SK-N-SH (cell line): ENCODE measurements at regions not wholly inside any gene's neighbourhood (a gene's known extent, or its start where the extent isn't known, plus 50 kb on each side); places are given as distances from the start of the nearest gene placed in this dataset.

Experiments
- CTCF ChIA-PET: fragments of 300-600, 350-600 bp; formaldehyde crosslinking; extraction: SDS; loops from one replicate; lab custom pipeline; 2021; lab: Yijun Ruan, JAX
- POLR2A ChIA-PET: fragments of 350-600 bp; sonication (Branson Sonifier 250); formaldehyde crosslinking; extraction: SDS; loops from one replicate; lab custom pipeline; 2020; ENCODE audit warnings: antibody characterized with exemption, inconsistent platforms; lab: Yijun Ruan, JAX
- DNase-seq: peaks from one replicate; pipeline ENCODE4 v3.0.0; 2012
- H2AFZ ChIP-seq: fragments of 200-600 bp; sonication (generic); 2 replicates; pipeline ENCODE4 v1.8.1; 2016; ENCODE audit warnings: antibody characterized with exemption, mild to moderate bottlenecking, low read depth
- H3F3A ChIP-seq: fragments of 200-600 bp; sonication (generic); replicated peaks from 2 replicates; pipeline ENCODE3; 2016; ENCODE audit warnings: antibody characterized with exemption, mild to moderate bottlenecking; ENCODE audit not compliant: insufficient read depth
- H3K27ac ChIP-seq, 2 experiments: fragments of 200-500 bp in 1 of 2; fragments of 200-600 bp in 1 of 2; sonication (Bioruptor generic) in 1 of 2; sonication (generic), shearing (Covaris generic) in 1 of 2; 2 replicates each; pipeline versions ENCODE4 v1.5.1 to v1.6.1; 2014 to 2016; ENCODE audit warnings: low read depth in 2 of 2, inconsistent platforms in 1 of 2, low read length in 1 of 2, mild to moderate bottlenecking in 1 of 2, mixed read lengths in 1 of 2
- H3K27me3 ChIP-seq: fragments of 200-600 bp; sonication (generic), shearing (Covaris generic); 2 replicates; pipeline ENCODE4 v1.6.1; 2016; ENCODE audit warnings: mixed run types; ENCODE audit not compliant: insufficient read depth
- H3K36me3 ChIP-seq, 2 experiments: fragments of 200-500 bp in 1 of 2; fragments of 200-600 bp in 1 of 2; sonication (Bioruptor generic) in 1 of 2; sonication (generic) in 1 of 2; replicated peaks in 1 of 2; 2 replicates each; pipeline versions ENCODE3 to v1.5.1; 2014 to 2016; ENCODE audit warnings: low read length in 1 of 2, mild to moderate bottlenecking in 1 of 2; ENCODE audit not compliant: insufficient read depth in 2 of 2, control insufficient read depth in 1 of 2
- H3K4me1 ChIP-seq, 2 experiments: fragments of 200-500 bp in 1 of 2; fragments of 200-600 bp in 1 of 2; sonication (Bioruptor generic) in 1 of 2; sonication (generic), shearing (Covaris generic) in 1 of 2; 2 replicates each; pipeline versions ENCODE4 v1.5.1 to v1.6.1; 2014 to 2016; ENCODE audit warnings: low read depth in 1 of 2, low read length in 1 of 2, mixed run types in 1 of 2; ENCODE audit not compliant: insufficient read depth in 2 of 2, control insufficient read depth in 1 of 2
- H3K4me2 ChIP-seq: fragments of 200-600 bp; sonication (generic), shearing (Covaris generic); 2 replicates; pipeline ENCODE4 v1.6.1; 2017; ENCODE audit warnings: mixed run types
- H3K4me3 ChIP-seq, 2 experiments: fragments of 200-500 bp in 1 of 2; fragments of 200-600 bp in 1 of 2; sonication (Bioruptor generic) in 1 of 2; sonication (generic), shearing (Covaris generic) in 1 of 2; 2 replicates each; pipeline versions ENCODE4 v1.5.1 to v1.8.1; 2014 to 2016; ENCODE audit warnings: low read depth in 2 of 2, inconsistent platforms in 1 of 2, low read length in 1 of 2, mild to moderate bottlenecking in 1 of 2, mixed read lengths in 1 of 2, moderate library complexity in 1 of 2
- H3K79me2 ChIP-seq: fragments of 200-600 bp; sonication (generic); 2 replicates; pipeline ENCODE4 v1.8.1; 2017; ENCODE audit warnings: mild to moderate bottlenecking; ENCODE audit not compliant: insufficient read depth
- H3K9ac ChIP-seq: fragments of 200-600 bp; sonication (generic); 2 replicates; pipeline ENCODE4 v1.6.1; 2017; ENCODE audit warnings: mixed run types
- H3K9me2 ChIP-seq: fragments of 200-600 bp; sonication (generic); 2 replicates; pipeline ENCODE4 v1.6.1; 2017; ENCODE audit warnings: mixed run types
- H3K9me3 ChIP-seq: fragments of 200-600 bp; sonication (generic); 2 replicates; pipeline ENCODE4 v1.6.1; 2017; ENCODE audit warnings: mixed run types, mild to moderate bottlenecking, moderate library complexity
- H4K20me1 ChIP-seq: fragments of 200-600 bp; sonication (generic); 2 replicates; pipeline ENCODE4 v1.6.1; 2017; ENCODE audit warnings: mild to moderate bottlenecking, mixed run types; ENCODE audit not compliant: insufficient read depth
- ELF1 ChIP-seq: IDR thresholded peaks from 2 replicates; pipeline ENCODE4 v1.4.0; 2012
- EP300 ChIP-seq, 2 experiments: IDR thresholded peaks; 2 replicates each; pipeline versions ENCODE4 v1.4.0 to v1.6.1; 2012; ENCODE audit warnings: borderline replicate concordance in 1 of 2, low read depth in 1 of 2, low read length in 1 of 2
- EZH2phosphoT487 ChIP-seq: fragments of 200-600 bp; sonication (generic); IDR thresholded peaks from 2 replicates; pipeline ENCODE4 v1.6.1; 2017; ENCODE audit warnings: low read depth, mixed run types, mild to moderate bottlenecking, antibody characterized with exemption, moderate library complexity, borderline replicate concordance
- FOXM1 ChIP-seq: IDR thresholded peaks from 2 replicates; pipeline ENCODE4 v1.4.0; 2012; ENCODE audit warnings: low read depth, mild to moderate bottlenecking
- GABPA ChIP-seq: IDR thresholded peaks from 2 replicates; pipeline ENCODE4 v1.4.0; 2012; ENCODE audit warnings: low read depth, mild to moderate bottlenecking
- NFIC ChIP-seq: IDR thresholded peaks from 2 replicates; pipeline ENCODE4 v1.4.0; 2012; ENCODE audit warnings: borderline replicate concordance
- RCOR1 ChIP-seq: fragments of 150-350 bp; IDR thresholded peaks from 2 replicates; pipeline ENCODE4 v1.6.1; 2017; ENCODE audit warnings: antibody characterized with exemption, low read length
- REST ChIP-seq: IDR thresholded peaks from 2 replicates; pipeline ENCODE4 v1.6.1; 2012; ENCODE audit warnings: mild to moderate bottlenecking, low read depth, low read length, moderate library complexity
- RXRA ChIP-seq: IDR thresholded peaks from 2 replicates; pipeline ENCODE4 v1.4.0; 2012; ENCODE audit warnings: low read depth, mild to moderate bottlenecking, borderline replicate concordance
- TAF1 ChIP-seq: IDR thresholded peaks from 2 replicates; pipeline ENCODE4 v1.6.1; 2012; ENCODE audit warnings: low read depth, mild to moderate bottlenecking, low read length, moderate library complexity, borderline replicate concordance
- TEAD4 ChIP-seq: IDR thresholded peaks from 2 replicates; pipeline ENCODE4 v1.4.0; 2012; ENCODE audit warnings: mild to moderate bottlenecking, borderline replicate concordance; ENCODE audit not compliant: insufficient read depth
- USF1 ChIP-seq: IDR thresholded peaks from 2 replicates; pipeline ENCODE4 v1.4.0; 2012; ENCODE audit warnings: low read depth, borderline replicate concordance
- ZBTB33 ChIP-seq: IDR thresholded peaks from 2 replicates; pipeline ENCODE4 v1.4.0; 2012; ENCODE audit warnings: low read depth, borderline replicate concordance
- WGBS: methylation state at CpG from one replicate; pipeline ENCODE4 v1.1.6; 2017; ENCODE audit warnings: low lambda C conversion rate; 5-methylcytosine and 5-hydroxymethylcytosine counted together
- TF ChIP-seq, protein P1 (sequence below): fragments of 150-350 bp; IDR thresholded peaks from 2 replicates; pipeline ENCODE4 v1.6.1; 2017; ENCODE audit warnings: antibody characterized with exemption, low read length, low read depth, borderline replicate concordance
- TF ChIP-seq, protein P2 (sequence below): fragments of 150-350 bp; IDR thresholded peaks from 2 replicates; pipeline ENCODE4 v1.6.1; 2016; ENCODE audit warnings: mild to moderate bottlenecking, low read depth, low read length
- TF ChIP-seq, protein P3 (sequence below): fragments of 200-600 bp; sonication (generic); IDR thresholded peaks from 2 replicates; pipeline ENCODE4 v1.6.1; 2017; ENCODE audit warnings: antibody characterized with exemption, mild to moderate bottlenecking, moderate library complexity
- TF ChIP-seq, protein P4 (sequence below): IDR thresholded peaks from 2 replicates; pipeline ENCODE4; 2012

DNA sequence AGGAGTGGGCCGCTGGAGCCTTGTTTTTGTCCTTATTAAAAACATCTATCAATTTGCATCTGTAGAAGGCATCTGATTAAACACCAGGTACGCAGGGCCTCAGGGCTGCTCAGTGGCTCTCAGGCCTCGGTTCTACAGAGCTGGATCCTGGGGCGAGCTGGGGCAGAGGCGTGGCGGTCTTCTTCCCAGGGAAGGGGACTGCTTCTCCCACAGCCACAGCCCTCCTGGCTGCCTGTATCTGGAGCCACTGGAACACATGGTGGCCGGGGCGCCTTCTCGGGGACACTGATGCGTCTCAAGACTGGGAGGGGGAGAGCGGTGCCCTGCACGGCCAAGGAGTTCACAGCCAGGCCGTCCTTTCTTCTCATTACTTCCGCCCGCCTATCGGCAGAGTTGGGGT, 1178.2 kb downstream of the BRD1 start:
- Histone ChIP-seq H3K9me3 (no peaks in the 10 kb centered on the region), H3K4me2 (no peak overlapping the region), H3K4me1 (peaks cover 0 to 3% of the 10 kb centered on the region in 2 experiments; a peak in 1 of 4 replicates), H3K79me2 (no peaks in the 10 kb centered on the region), H3K4me3 (no peak overlapping the region), H3K27me3 (no peaks in the 10 kb centered on the region), H3K9ac (no peak overlapping the region), H2AFZ (no peak overlapping the region), H3F3A (no peaks in the 10 kb centered on the region), H3K27ac (no peak overlapping the region; a peak in 1 of 4 replicates), H4K20me1 (no peaks in the 10 kb centered on the region), H3K9me2 (no peaks in the 10 kb centered on the region), H3K36me3 (no peaks in the 10 kb centered on the region)
- WGBS = 29% methylated on average over 8 of the region's 16 CpGs
- TF ChIP-seq EP300 (IDR thresholded peaks at IDR 0.05; ENCODE audit: borderline replicate concordance in 1 of 2, low read depth in 1 of 2, low read length in 1 of 2) (no peak), ZBTB33 (no peak), ELF1 (no peak), RXRA (no peak), GABPA (no peak), TEAD4 (no peak), RCOR1 (no peak), EZH2phosphoT487 (no peak), TAF1 (no peak), REST (no peak), FOXM1 (no peak), USF1 (no peak), NFIC (no peak)
- TF ChIP-seq, protein P1, sequence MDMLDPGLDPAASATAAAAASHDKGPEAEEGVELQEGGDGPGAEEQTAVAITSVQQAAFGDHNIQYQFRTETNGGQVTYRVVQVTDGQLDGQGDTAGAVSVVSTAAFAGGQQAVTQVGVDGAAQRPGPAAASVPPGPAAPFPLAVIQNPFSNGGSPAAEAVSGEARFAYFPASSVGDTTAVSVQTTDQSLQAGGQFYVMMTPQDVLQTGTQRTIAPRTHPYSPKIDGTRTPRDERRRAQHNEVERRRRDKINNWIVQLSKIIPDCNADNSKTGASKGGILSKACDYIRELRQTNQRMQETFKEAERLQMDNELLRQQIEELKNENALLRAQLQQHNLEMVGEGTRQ = no peak
- TF ChIP-seq, protein P2, sequence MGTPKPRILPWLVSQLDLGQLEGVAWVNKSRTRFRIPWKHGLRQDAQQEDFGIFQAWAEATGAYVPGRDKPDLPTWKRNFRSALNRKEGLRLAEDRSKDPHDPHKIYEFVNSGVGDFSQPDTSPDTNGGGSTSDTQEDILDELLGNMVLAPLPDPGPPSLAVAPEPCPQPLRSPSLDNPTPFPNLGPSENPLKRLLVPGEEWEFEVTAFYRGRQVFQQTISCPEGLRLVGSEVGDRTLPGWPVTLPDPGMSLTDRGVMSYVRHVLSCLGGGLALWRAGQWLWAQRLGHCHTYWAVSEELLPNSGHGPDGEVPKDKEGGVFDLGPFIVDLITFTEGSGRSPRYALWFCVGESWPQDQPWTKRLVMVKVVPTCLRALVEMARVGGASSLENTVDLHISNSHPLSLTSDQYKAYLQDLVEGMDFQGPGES = no peak
- TF ChIP-seq, protein P3, sequence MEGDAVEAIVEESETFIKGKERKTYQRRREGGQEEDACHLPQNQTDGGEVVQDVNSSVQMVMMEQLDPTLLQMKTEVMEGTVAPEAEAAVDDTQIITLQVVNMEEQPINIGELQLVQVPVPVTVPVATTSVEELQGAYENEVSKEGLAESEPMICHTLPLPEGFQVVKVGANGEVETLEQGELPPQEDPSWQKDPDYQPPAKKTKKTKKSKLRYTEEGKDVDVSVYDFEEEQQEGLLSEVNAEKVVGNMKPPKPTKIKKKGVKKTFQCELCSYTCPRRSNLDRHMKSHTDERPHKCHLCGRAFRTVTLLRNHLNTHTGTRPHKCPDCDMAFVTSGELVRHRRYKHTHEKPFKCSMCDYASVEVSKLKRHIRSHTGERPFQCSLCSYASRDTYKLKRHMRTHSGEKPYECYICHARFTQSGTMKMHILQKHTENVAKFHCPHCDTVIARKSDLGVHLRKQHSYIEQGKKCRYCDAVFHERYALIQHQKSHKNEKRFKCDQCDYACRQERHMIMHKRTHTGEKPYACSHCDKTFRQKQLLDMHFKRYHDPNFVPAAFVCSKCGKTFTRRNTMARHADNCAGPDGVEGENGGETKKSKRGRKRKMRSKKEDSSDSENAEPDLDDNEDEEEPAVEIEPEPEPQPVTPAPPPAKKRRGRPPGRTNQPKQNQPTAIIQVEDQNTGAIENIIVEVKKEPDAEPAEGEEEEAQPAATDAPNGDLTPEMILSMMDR = no peak
- TF ChIP-seq, protein P4, sequence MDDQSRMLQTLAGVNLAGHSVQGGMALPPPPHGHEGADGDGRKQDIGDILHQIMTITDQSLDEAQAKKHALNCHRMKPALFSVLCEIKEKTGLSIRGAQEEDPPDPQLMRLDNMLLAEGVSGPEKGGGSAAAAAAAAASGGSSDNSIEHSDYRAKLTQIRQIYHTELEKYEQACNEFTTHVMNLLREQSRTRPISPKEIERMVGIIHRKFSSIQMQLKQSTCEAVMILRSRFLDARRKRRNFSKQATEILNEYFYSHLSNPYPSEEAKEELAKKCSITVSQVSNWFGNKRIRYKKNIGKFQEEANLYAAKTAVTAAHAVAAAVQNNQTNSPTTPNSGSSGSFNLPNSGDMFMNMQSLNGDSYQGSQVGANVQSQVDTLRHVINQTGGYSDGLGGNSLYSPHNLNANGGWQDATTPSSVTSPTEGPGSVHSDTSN = no peak
- CTCF ChIA-PET = no interaction called here
- POLR2A ChIA-PET = no interaction called here
- no peak for DNase-seq
